NCI-H187 (cell line): ENCODE measurements at regions not wholly inside any gene's neighbourhood (a gene's known extent, or its start where the extent isn't known, plus 50 kb on each side); places are given as distances from the start of the nearest gene placed in this dataset.
"Not testable (repeated sequence)": the region's sequence is repeated elsewhere in the genome, so short reads cannot be mapped to it uniquely, and the experiment has no call there.

Experiments used
- DNase-seq, 2 experiments: peaks; one replicate each; lab custom pipeline; 2025; lab: John Stamatoyannopoulos, UW

DNA sequence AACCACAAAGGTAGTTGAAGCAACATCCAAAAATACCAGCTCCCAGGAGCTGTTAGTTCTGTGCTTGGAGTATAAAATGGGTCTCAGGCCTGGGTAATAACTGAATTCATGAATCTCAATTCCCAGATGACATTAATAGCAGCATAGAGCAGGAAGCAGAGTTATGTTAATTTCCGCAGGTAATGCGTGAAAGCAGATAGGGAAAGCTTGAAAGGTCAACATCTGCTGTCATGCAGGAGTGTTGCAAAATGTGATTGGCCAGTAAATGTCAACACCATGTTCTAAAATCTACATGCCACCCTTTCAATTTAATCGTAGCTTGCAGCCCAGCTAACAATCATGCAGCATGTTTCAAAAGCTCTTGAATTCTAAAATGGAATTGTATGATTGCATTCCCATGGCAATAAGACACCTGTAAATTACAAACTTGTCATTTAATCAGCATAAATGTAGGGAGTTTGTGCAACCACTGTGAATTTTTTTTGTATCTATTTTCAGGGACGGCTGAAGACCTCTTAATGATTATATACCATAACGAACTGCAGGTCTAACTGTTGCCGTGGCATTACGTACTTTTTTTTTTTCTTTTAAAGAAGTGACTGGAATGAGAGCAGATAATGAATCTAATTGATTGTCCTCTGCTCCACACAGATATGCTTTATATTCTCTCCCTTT, 635.8 kb upstream of the FOXG1 start:
- DNase-seq = peak; percentile 40 to 91

DNA sequence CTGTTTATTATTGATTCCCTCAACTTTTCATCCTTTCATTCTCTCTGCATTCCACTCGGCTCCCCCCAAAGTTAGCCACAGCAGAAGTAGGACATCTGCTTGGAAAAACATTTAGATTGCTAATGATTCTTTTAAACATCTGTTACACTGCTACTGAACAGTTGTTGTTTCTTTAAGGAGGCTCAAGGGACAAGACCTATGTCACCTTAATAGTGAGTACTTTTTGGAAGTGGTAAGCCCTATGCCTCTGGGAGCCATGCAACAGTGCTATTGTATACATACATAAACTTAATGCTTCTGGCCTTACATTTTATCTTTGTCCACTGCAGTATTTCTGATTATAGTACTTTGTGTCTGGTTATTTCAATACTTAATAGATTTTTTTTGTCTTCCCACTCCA, 628.2 kb upstream of the FOXG1 start:
- DNase-seq = no peak

DNA sequence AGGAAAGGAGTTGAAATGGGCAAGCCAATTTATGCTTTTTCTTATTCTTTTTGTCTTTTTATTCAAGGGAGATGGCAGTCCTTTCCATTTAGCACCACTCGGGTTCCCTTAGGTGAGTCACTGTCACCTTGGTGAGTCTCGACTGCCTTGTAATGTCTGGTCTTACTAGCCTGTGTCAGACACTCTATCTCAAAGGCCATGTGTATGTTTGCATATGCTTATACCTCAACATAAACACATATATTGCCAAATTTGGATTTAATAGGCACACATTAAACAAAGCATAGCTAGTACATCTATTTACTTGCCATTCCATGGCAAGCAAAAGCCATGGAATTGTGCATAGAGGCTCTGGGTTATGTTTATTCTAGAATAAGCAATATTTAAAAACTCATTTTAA, 624.9 kb upstream of the FOXG1 start:
- DNase-seq = no peak

DNA sequence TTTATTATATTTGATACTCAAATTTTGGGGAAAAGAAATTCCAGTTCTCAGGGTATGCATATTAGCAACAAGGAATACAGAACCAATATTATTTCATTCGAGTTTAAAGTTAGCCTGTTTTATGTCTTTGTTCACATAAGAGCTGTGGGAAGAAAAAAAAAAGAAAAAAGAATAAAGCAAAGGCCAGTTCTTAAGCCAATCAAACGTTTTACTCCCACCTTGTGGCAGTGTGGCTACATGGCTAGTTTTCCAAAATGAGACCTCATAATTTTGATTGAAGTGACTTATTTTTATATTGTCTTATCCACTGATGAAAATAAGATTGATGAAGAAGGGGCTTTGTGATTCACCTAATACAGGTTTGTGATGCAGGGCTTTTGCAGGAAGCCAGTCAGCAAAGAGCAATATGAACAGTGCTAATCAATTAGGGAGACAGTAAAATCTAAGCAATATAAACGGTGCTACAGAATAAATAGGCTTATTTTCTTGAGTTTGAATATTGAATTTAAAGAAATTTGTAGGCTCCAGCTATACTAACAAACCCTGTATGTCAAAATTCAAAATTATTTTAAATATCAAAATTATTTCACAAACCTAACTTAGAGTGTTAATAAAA, 624.1 kb upstream of the FOXG1 start:
- peak in 1 of 2 experiments; percentile 9 for DNase-seq

DNA sequence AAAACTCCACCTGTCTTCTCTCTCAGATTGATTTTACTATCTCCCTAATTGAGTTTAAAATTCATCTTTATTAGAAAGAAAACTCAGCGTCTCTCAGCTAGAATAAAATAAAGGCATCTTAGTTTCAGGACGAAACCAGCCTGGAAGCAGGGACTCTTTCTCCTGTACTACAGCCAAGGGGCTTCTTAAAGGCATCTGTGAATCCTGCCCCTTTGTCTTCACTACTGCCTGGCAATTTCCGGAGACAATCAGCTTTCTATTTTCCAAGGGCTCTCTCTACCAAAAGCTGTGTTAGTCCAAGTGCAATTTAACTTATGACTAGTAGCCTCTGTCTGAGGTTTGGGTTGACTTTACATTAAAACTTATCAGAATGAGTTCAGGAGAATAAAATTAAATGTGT, 623.3 kb upstream of the FOXG1 start:
- no peak for DNase-seq

DNA sequence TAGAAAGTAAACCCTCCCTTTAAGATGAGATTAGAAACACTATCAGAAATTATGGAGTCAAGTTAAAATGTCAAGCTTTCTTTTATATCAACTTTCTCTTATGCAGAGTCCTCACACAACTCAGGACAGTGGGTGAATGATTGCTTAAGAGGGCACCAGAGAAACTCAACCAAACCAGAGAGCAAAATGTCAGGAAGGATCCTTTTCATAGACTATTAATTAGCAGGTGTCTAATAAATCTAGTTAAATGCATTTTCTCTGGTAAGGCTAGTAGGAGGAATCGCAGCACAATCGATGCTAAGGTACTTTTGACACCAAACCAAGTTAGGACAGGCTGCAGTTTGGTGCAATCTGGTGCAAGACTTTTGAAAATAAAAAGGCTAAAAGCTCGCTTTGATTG, 614.7 kb upstream of the FOXG1 start:
- no peak for DNase-seq

DNA sequence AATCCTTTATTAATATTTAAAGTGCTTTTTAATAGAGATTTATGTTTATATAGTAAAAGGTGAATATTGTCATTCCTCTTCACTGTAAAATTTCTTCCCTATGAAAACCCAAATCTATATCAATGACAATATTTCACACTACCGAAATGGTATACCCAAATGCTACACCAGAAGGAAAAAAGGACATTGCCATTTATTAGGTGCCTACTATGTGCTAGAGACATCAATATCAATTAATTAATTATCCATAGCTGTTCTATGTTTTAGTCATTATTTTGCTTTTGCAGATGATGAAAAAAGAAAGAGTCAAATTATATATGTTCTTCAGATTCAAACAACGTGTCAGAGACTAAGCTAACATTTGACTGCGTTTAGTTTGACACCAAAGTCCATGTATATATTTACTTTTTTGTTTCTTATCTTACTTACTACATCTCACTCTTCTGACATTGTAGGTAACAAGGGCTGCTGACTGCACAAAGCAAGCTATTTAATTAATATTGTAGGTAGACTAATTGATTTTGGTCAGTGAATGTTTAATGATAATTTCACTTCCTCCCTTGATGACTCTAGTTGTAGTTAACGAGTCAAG, 614.0 kb upstream of the FOXG1 start:
- DNase-seq = no peak

DNA sequence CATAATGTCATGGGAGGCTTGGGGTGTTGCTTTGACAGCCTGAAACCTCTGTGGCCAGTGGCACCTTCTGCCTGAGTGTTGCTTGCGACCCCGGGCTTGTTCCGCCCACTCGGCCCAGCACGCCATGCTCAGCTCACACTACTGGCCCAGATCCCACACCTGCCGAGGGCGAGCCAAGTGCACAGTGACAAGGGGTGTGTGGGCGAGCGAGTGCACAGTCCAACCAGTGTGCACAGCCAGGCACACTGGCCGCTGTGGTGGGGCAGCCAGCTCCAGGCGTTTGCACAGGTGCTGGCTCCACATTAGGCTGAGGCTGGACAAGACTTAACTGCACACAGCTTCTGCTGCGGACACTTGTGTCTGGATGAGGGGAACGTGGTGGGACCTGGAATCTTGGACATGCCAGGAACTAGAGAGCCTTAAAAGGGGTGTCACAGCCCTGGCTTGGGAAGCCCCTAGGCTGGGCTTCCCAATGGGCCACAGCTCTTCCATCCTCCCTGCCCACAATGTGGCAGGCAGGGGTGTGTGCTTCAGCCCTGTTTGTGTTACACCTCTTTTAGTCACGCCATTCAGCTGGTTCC, 609.2 kb upstream of the FOXG1 start:
- DNase-seq = no peak

DNA sequence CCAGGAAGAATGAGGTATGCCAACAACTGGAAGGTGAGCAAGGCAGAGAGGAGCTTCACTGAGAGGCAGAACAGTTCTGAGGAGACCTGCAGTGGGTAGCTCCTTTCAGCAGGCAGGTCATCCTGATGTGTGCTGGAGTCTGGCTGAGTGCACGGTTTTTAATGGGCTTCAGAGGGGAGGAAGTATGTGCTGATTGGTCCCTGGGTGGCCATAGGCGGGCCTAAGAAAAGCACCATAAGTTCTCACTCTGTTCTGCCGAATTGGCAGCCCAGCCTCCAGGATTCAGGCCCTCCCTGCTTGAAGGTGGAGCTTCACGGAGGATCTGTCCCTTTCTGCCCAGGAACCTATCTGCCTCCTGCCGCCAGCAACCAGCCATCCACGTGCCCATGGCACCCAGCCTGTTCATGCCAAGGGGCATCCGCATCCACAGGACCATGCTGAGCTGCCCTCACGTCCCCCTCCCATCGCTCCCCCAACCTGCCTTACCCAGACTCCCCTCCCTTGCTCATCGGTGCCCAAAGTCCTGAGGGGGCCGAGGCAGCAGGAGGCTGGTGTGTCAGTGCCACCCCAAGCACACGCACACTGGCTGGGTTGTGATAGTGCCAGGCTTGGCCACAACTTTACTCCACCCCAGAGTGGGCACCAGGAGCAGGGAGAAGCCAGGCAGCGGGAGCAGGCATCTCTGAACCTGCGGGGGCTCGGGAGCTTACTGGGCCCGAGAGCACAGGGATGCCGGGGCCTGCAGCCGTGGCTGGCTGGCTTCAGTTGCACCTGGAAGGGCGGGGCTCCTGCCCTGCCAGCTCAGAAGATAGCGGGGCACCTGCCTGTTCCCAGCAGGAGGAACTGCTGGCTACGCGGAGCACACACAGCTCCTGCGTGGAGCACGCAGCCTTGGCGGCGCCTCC, 608.4 kb upstream of the FOXG1 start:
- no peak for DNase-seq

DNA sequence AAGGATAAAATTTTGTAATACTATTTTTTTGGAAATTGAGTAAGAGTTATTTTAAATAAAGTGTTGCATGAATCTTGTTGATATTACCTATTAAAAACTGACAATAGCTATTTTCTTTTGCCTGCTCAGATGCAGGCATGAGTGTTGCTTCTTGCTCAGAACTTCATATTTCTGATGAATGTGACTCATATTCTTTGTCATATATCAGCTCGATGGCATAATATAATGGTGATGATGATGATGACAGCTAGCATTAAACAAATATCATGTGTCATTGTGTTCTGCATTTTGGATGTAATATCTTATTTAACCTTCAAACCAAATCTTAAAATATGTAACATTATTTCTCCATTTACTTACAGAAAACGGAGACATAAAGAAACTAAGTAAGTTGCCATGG, 605.5 kb upstream of the FOXG1 start:
- no peak for DNase-seq

DNA sequence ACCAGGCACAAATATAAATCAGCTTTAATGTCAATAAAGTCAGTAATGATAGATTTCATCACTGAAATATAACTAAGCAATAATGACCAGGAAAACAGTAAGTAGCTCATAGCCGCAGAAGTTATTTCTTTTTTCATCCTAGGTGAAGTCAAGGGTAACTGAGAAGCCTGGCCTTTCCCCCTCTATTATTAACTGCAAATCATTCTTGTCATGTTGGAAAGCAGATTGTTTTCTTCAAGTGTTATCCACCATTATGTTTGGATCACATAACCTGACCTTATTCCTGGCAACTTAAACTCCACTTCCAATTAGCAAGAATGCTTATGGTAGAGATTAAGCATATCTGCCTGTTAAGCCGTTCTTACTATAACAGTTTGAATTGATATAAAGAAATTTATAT, 603.4 kb upstream of the FOXG1 start:
- DNase-seq = no peak

DNA sequence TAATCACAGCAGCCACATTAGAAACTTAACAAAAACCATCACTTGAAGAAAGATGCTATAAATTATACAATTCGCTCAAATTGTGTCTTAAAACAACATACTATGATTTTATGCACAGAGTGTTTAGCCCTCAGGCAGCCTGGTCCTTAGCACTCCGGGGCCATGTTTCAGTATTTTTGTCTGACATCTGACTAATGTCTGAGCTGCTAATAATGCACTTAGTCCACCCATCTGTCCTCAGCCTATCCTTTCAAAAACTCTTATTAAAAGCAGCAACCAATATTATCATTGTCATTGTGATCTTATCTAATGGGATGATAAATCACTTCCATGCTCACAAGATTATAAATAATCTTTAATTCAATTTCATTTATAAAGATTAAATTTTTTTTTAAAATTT, 602.7 kb upstream of the FOXG1 start:
- no peak for DNase-seq

DNA sequence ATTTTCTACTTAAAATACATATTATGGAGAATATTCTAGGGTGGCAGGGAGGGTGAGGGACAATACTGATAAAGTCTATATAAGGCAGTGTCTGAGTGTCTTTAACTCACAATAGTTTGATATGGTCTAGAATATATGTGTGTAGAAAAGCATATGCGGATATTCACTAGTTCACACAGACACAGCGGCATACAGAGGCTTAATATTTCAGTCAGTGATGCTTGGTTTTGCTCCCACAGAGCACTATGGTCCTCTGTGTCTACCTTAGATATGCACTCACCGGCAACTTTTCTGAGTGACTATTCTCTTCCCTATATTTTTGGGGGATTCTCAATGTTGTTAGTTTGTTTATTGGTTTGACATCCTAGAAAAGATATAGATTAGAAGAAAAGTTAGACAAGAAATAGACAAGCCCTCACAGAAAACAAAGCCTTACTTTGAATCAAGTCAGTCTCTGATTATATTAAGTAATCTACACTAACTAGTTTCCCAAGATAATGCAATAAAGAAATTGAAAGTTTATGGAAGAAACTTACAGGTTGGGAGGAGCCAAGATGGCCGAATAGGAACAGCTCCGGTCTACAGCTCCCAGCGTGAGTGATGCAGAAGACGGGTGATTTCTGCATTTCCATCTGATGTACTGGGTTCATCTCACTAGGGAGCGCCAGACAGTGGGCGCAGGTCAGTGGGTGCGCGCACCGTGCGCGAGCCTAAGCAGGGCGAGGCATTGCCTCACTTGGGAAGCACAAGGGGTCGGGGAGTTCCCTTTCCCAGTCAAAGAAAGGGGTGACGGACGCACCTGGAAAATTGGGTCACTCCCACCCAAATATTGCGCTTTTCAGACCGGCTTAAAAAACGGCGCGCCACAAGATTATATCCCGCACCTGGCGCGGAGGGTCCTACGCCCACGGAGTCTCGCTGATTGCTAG, 578.4 kb upstream of the FOXG1 start:
- DNase-seq = not testable (repeated sequence)

DNA sequence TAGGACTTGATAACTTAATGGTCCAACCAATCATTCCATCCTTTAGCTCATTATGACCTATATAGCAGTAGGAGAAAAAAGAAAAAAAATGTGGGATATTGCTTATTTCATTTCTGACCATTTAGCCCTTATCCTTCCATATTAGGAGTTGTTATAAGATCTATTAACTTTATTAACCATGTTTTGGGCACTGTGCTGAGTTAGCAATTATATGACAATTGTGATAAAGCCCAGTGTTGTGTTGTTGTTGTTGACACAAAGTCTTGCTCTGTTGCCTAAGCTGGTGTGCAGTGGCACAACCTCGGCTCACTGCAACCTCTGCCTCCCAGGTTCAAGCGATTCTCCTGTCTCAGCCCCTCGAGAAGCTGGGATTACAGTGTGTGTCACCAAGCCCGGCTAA, 569.7 kb upstream of the FOXG1 start:
- DNase-seq = no peak

DNA sequence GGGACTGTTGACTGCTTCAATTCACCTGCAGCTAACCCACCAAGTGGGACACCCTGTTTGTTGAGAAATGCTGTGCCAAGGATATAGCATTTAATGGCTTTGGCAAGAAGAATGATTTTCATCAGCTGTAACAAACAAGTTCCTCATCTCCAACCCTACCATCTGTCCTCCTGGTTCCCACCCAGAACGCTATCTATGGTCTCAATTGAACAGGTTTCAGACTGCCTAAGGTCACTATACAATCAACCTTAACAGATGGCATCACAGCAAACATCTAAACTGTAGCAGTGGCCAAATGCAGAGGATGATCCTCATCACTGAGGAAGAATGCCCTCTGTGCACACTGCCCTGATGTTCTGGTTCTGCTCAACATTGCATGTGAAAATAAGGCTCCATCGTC, 546.2 kb upstream of the FOXG1 start:
- no peak for DNase-seq

DNA sequence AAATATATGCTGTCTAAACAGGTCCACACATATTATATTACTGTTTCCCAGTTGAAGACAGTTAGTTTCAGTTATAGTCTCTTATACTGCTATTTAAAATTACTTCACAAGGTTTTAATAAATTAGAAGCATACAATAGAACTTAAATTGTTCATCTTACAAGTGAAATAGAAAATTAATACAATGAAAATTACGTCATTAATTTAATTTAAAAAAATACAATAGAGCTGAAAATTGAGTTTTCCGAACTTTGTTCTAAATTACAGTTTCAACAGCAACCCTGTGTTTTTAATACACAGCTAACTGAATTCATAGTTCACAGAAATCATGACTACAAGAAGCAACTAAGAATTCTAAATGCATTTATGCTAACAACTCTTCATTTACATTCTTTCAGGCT, 525.7 kb upstream of the FOXG1 start:
- no peak for DNase-seq

DNA sequence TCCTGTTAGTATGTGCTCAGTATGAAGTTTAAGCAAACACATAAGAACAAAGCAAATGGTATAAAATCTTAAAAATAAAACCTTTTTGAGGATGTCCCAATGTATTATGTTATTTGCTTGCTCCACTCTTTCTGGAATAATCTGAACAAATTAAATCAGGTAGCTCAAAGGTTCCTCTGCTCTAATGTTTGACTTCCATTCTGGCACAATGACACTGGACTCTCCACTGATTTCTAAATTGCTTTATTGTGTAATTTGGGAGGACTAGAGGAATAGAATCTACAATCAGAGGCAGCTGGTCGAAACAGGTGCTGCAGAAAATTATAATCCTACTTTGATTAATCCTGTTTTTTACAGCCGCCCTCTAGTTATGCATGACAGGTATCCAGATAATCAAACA, 523.7 kb upstream of the FOXG1 start:
- DNase-seq = no peak

DNA sequence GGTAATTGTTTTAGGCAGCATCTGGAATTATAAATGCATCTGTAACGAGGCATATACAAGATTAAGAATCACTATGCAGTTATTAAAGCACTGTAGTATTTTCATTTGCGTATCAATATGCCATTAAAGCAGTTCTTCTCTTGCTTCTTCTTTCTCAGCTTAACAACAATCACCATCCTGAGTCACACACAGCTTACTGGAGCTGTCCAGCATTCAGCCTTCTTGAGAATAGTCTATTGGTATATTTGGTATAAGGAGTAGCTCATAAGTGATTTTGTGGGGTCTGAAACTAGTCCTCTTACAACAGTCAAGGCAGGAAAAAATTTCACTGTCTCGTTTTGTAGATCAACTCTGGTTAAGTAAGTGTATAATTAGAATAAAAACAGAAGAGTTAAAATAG, 523.0 kb upstream of the FOXG1 start:
- DNase-seq = no peak

DNA sequence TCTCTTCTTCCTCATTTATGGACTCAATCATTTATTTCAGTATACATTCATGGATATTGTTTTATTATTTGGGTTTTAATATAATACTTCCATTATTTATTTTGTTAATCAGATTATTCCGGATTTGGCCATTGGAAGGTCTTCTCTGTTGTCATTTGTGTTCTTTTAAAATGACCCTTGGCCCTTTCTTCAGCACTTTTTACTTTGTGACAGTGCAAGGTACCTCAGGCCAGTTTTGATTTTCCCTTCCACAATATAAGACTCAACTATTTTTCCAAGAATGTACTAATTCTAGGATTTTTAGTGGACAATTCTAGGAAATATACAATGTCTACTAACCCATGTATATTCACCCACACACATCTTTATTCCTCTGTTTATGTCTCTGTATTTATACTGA, 521.4 kb upstream of the FOXG1 start:
- no peak for DNase-seq

DNA sequence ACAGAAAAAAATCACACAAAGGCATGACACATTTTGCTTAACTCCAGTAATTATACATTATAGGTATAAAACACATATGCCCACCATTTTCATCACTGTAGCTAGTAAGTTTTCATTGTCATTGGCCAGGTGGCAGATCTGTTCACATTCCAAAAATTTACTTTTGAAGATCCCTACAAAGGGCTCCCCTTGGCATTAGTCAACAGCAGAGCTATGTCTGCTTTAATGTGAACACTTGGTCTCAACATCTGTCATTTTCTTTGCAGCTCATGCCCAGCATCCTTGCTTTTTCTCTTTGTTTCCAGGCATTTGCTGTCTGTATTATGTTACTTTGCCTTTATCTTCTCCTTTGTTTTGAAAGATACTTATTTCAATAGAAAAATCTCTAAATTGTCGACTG, 519.1 kb upstream of the FOXG1 start:
- no peak for DNase-seq

DNA sequence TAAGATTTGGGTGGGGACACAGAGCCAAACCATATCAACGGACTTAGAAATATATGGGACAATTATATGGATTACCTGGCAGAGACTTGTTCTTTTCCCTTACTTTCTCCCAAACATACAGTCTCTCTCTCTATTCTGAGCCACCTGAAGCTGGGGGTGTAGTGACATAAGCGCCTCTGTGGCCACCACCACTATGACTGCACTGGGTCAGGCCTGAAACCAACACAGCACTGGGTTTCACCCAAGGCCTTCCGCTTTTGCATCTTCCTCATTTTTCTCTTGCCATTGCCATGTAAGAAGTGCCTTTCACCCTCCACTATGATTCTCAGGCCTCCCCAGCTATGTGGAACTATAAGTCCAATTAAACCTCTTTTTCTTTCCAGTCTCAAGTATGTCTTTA, 514.5 kb upstream of the FOXG1 start:
- not testable (repeated sequence) for DNase-seq
